NCI-H774 (cell line): ENCODE measurements at regions not wholly inside any gene's neighbourhood (a gene's known extent, or its start where the extent isn't known, plus 50 kb on each side); places are given as distances from the start of the nearest gene placed in this dataset.
"Not testable (repeated sequence)": the region's sequence is repeated elsewhere in the genome, so short reads cannot be mapped to it uniquely, and the experiment has no call there.

ENCODE experiments used
- DNase-seq: peaks from one replicate; lab custom pipeline; 2025; lab: John Stamatoyannopoulos, UW

DNA sequence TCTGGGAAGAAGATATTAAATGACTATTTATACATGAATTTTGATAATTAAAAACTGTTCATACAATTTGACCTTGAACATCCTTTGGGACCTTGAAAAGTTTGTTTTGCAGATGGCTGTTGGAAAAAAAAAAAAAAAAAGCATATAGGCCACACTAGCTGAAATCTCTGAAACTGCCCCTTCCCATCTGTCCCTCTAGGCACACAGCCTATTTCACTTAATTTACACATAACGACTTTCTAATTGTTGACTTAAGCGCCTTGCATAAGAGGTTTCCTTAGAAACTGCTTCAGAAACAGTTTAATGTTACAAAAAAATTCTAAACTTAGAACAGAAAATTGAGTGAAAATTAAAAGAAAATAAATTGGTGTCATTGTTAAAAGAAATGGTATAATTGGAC is 131.0 kb downstream of the COX18 start:
- no peak for DNase-seq

DNA sequence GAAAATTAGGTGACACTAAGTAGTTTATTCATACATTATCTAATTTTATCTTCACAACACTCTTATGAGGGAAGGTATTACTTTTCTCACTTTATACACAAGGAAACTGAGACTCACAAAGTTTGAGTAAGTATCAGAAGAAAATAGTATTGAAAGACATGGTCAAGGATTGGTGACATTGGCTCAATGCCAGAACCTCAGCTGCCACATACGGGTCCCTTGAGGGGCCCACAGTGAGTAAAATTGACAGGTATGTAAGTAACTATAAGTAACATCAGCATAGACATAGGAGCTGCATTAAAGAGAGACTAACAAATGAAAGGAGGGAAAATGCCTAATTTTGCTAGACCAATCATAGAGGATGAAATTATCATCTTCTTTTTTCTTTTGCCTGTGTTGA is 134.1 kb downstream of the COX18 start:
- no peak for DNase-seq

DNA sequence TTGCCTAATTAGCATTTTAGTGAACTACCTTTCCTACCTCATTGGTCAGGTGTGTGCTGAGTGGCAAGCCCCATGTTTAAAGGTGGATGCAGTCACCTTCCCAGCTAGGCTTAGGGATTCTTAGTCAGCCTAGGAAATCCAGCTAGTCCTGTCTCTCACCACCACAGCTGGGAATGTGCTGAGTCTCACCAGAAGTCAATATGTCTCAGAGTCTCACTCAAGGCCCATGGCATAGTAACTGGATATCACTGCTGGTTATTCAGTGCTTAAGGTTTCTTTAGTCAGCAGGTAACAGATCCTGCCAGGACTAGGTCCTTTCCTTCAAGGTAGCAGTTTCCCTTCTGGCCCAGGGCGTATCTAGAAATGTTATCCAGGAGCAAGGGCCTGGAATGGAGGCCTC is 136.5 kb downstream of the COX18 start:
- no peak for DNase-seq

DNA sequence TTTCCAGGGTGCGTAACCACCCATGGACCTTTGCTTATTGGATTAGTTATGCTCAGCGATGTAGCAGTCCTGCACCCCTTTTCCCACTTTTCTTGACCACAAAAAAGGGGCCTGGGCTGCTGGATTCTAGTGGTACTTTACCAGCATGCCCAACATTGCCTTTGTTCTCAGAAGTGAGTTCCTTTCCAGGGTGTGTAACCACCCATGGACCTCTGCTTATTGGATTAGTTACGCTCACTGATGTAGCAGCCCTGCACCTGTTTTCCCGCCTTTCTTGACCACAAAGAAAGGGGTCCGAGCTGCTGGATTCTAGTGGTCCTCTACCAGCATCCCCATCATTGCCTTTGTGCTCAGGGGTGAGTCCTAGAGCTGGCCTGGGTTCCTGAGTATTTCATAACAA is 138.2 kb downstream of the COX18 start:
- DNase-seq = no peak

DNA sequence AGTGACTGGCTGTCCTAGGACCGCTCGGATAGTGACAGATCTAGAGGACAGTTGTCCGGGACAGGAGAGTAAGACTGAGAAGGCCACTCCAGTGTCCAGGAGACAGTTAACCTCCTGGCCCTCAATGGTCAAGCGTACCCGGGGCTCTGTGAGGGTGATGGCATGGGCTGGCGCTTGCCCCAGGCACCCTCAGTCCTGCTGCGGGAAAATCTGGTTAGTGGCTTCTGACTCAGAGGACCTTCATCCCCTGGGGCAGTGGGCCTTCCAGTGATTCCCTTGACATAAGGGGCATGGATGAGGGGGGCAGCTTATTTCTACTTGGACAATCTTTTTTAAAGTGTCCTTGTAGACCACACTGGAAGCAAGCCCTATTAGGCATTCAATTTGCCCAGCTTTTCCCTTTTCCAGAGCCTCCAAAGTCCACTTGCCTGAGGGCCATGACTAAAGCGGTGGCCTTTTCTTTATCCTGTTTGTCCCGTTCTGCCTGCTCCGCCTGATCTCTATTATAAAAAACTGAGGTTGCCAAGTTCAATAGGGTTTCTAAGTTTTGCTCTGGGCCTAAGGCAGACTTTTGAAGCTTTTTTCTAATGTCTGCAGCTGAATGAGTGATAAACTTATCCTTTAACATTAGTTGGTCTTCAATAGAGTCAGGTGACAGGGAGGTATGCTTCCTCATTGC is 139.8 kb downstream of the COX18 start:
- DNase-seq = not testable (repeated sequence)

DNA sequence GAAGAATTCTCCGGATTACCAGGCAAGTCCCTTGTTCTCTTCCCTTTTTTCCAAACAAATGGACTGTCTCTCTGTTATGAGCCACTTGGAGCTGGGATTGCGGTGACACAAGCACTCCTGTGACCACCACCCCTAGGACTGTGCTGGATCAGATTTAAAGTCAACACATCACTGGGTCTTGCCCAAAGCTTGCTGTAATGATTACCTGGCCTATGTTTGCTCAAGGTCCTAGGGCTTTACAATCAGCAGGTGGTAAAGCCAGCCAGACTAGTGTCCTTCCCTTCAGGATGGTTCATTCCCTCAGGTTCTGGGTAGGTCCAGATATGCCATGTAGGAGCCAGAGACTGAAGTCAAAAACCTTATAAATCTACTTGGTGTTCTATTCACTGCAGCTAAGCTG is 144.7 kb downstream of the COX18 start:
- no peak for DNase-seq

DNA sequence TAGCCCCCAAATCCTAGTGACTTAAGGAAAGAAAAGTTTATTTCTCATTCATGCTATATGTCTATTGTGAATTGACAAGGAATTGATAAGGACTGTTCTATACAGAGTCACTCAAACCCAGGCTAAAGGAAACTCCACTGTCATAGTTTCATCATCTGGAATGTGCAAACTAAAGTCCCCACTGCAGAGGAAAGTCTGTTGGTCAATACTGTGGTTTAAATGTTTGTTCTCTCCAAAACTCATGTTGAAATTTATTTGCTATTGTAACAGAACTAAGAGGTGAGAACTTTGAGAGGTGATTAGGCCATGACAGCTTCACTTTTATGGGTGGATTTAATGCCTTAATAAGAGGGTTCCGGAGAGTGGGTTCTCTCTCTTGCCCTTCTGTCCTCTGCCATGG is 149.6 kb downstream of the COX18 start:
- no peak for DNase-seq

DNA sequence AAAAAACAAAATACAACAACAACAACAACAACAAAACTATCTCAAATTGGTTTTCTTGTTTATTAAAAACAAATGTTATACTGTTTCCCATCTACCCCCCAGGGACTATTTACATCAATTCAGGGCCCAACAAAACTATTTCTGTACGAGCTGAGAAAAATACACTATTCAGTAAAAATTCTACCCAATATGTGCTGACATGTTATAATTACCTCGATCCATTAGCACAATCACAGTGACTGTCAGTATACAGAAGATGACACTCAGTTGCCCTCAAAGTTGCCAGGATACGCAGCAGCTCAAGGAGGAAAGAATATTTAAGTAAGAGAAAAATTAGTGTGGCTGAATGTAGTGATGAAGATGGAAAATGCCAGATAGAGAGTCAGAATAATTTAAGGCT is 150.1 kb downstream of the COX18 start:
- DNase-seq = no peak

DNA sequence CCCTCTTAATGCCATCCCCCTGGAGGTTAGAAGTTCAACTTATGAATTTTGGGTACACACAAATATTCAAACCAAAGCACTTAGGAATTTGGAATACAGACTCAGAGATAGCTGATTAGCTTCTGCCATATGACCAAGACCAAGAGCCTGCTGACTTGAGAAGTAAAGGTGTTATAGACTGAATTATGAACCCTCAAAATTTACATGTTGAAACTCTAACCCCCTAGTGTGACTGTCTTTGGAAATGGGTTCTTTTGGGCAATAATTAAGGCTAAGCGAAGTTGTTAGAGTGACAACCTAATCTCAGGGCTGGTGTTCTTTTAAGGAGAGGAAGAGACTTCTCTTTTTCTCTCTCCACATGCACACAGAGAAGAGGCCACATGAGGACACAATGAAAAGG is 151.2 kb downstream of the COX18 start:
- no peak for DNase-seq

DNA sequence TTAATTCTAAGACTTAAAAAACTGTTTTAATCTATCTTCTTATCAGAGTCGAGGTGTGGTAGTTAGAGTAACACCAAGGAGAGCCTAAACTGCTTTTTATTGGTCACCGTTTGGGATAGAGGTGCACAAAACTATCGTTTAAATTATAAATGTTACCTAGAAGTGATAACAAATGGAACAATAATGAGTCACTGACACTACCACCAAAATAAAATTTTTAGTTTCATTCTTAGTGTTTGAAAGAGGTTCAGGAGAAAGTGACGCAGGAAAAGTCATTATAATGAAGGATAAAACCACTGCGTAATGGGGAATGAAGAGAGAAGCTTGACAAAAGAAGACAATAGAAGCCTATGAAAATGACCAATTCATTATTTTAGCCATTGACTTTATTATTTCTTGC is 158.2 kb downstream of the COX18 start:
- DNase-seq = no peak

DNA sequence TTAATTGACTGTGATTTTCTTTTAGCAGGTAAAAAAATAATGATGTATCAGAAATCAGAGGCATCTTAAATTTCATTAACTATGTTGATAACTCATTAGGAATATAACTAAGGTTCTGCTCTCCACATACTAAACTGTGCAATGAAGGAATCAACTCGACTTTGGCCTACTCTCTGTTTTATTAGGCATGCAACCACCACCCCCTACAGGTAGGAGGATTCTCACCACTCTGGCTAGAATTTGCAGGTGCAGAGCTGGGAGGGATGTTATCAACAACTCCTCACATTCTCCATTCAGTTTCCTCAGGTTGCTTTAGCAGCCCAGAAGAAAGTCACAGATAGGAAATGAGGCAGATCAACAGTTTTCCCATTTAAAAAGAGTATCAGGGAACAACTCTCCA is 160.1 kb downstream of the COX18 start:
- DNase-seq = no peak

DNA sequence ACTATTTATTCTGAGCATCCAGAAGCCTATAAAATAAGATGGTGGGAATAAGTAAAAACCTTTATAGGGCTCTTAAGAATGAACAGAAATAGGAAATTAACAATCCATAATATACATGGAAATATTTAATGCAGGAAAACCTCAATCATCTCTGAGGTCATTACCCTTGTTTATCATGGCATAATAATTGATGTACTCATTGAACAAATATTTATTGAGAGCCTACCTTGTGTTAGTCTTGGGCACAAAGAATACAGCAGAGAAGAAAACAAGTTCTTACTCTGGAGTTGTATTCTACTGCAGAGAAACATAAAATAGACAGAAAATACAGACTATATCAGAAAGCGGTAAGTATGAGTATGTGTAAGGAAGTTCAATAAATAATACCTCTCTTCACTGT is 167.2 kb downstream of the COX18 start:
- no peak for DNase-seq

DNA sequence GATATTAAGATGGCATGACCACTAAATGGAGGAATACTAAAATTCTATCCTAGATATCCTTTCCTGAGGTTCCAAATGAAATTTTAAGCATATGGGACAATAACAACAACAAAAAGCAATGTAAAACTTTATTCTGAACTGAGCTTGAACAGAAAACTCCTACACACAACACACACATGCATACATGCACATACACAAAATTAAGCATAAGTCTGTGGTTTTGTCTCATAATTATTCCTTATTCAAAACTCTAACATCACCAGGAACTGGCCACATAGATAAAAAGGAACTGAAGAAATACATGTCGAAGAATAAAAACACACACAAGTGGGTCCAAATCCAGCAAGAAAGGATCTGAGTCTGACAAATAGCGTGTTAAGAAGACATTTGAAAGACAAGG is 168.0 kb downstream of the COX18 start:
- no peak for DNase-seq

DNA sequence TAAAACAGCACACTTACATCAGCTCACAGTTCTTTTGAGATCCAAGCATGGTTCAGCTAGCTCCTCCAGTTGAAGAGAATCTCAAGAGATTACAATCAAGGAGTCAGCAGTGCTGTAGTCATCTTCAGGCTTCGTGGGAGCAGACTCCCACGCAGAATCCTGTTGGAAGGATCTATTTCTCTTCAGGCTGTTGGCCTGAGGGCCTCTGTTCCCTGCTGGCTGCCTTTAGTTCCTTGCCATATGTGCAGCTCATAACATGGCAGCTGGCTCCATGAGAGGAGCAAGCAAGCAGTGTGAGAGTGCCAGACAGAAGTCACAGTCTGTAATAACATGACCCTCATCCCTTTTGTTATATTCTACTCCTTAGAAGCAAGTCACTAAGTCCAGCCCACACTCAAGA is 168.6 kb downstream of the COX18 start:
- DNase-seq = no peak

DNA sequence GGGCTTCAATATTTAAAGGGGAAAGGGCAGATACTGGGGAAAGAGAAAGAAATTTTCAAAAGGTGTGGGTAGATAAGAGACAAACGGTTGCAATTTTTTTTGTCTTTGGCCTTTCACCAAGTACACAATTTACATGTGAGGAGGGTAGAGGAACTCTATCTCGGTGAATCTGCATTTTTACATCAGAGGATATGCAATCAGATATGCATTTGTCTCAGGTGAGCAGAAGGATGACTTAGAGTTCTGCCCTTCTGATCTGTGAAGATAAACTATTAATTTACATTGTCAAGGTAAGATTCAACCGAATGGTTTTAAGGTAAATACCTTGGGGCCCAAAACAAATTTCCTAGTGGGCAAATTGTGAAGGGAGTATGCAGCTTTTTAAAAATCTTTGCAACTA is 169.9 kb downstream of the COX18 start:
- DNase-seq = no peak

DNA sequence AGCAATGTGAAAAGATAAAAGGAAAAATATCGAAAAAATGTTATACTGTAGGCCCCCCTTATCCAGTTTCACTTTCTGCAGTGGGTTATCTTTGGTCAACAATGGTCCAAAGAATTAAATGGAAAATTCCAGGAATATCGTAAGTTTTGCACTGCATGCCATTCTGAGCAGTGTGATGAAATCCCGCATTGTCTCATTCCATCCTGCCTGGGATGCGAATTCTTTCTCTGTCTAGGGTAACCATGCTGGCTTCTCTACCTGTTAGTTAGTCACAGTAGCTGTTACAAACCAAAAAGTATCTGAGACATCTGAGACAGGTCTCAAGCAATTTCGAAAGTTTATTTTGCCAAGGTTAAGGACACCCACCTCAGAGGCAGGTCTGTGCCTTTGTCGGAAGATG is 170.3 kb downstream of the COX18 start:
- no peak for DNase-seq

DNA sequence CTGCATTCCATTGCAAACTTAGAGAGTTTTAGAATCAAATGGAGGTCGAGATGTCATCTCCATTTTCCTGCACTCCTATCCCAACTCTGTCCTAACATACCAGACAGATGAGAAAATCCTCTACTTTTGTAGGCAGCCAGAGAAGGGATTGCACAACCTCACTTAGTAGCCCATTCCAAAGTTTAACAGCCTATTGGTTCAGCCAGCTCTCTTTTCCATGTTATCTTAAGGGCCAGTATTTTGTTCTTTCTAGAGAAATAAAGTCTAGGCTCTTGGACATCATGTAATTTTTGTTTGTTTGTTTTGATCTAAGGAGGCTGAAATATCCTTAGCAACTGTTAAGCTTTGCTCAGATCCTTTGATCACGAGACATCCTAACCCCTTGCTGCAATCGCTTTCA is 173.0 kb downstream of the COX18 start:
- no peak for DNase-seq

DNA sequence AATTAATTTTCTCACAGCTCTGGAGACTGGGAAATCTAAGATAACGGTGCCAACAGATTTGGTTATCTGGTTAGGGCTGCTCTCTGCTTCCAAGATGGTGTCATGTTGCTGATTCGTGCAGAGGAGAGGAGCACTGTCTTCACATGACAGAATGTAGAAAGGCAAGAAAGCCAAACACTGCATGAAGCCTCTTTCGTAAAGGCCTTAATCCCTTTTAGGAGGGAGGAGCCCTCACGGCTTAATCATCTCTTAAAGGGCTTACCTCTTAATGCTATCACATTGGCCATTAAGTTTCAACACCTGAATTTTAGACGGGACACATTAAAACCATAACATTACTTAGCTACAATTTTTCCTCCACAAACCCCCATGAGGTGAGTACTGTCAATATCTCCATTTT is 174.1 kb downstream of the COX18 start:
- no peak for DNase-seq

DNA sequence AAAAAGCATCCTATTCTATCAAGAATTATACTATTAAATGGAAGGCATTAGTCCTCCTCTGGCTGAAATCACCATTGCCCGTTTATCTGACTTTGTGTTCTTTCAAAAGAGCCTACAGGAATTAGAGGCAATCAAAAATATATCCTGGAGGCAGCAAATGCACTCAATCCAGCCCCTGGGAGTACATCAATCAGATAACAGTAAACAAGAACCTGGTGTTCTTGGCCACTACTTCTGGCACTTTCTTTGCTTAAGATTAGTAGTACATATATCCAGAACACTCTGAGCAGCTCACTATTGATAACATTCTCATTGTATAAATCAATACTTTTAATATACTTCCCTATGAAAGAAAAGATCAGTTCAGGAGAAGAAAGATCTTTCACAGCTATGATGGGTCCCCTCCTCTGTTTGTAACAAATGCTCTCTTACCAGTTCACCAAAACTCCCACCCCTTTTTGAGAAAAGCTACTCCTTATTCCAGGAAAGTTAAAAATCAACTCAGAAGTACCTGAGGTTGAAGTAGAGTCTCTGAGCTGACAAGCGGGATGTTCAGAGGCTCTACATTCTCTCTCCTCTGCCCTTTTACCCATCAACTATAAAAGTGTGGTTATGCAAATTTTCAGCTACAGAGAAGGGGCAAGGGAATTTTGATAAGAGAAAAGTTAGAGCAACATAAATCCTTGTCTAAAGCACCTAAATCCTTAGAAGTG is 176.0 kb downstream of the COX18 start:
- no peak for DNase-seq

DNA sequence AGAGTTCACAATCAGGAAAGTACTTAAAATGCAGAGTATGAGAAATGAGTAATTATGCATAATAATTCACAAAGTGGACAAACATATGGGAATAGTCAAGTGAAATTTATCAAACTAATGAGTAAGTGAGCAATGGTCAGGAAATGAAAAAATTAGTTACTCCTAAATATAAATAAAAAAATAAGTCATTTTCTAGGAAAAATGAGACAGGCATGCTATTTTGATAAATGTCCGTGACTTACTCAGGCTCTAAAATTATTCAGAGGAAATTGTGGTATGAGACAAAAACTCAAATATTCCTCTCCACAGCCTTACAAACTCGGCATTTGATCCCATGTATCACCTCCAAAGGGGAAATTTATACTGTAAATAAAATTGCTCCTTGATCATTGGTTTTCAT is 181.2 kb downstream of the COX18 start:
- DNase-seq = no peak

DNA sequence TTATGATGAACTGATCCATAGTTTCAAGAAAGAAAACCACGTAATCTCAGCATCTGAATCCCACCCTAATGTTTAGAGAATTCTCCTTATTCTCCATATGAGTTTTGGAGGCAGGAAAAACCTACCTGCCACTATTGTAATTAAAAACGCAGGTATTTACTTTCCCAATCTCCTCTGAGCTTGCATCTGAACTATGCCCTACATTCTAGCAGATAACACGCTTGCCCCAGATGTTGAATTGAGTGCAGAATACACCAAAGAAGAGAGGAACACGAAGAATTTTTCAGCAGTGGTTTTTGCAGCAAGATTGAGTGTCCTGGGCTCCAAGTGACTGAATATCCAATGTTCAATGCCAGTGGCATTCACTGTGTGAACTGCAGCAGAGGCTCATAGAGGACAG is 182.4 kb downstream of the COX18 start:
- no peak for DNase-seq

DNA sequence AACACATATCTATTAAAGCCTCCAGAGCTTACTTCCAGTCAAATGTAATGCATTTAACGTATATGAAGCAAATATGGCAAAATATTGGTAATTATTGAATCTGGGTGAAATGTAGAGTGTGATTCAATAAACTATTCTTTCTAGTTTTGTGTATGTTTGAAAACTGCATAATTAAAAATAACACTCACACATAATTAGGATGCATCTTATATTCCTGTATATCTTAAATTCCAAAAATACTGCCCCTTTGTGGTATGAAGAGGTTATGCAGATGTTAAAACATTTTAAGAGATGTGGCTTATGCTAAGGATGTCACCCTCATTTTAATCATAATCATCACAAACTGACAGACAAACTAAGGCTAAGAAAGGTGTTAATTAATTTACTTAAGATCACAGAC is 182.9 kb downstream of the COX18 start:
- no peak for DNase-seq

DNA sequence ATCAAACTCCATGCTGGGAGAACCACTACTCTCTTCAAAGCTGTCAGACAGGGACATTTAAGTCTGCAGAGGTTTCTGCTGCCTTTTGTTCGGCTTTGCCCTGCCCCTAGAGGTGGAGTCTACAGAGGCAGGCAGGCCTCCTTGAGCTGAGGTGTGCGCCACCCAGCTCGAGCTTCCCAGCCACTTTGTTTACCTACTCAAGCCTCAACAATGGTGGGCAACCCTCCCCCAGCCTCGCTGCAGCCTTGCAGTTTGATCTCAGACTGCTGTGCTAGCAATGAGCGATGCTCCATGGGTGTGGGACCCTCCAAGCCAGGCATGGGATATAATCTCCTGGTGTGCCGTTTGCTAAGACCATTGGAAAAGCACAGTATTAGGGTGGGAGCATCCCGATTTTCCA is 185.3 kb downstream of the COX18 start:
- not testable (repeated sequence) for DNase-seq

DNA sequence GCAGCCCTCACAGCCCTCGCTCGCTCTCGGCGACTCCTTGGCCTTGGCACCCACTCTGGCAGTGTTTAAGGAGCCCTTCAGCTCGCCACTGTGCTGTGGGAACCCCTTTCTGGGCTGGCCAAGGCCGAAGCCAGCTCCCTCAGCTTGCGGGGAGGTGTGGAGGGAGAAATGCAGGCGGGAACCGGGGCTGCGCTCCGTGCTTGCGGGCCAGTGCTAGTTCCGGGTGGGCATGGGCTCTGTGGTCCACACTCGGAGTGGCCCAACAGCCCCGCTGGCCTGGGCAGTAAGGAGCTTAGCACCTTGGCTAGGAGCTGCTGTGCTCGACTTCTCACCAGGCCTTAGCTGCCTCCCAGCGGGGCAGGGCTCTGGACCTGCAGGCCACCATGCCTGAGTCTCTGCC is 192.6 kb downstream of the COX18 start:
- DNase-seq = no peak
